Body of pancreas (tissue), 4 donors: ENCODE measurements at regions not wholly inside any gene's neighbourhood (a gene's known extent, or its start where the extent isn't known, plus 50 kb on each side); places are given as distances from the start of the nearest gene placed in this dataset.

Experiments used
- POLR2A ChIP-seq, 3 donors: fragments of 450-650 bp; IDR thresholded peaks; one replicate each; pipeline ENCODE4 v1.6.1; 2016; ENCODE audit warnings: antibody characterized with exemption in 3 of 3, mild to moderate bottlenecking in 2 of 3
- TF ChIP-seq, protein P1 (sequence below), 7 experiments: fragments of 450-650 bp in 4 of 7; fragments of 200-600 bp in 3 of 7; sonication (generic) in 3 of 7; IDR thresholded peaks; one replicate each; pipeline ENCODE4 v1.5.1; 2016 to 2019; ENCODE audit warnings: antibody characterized with exemption in 7 of 7

DNA sequence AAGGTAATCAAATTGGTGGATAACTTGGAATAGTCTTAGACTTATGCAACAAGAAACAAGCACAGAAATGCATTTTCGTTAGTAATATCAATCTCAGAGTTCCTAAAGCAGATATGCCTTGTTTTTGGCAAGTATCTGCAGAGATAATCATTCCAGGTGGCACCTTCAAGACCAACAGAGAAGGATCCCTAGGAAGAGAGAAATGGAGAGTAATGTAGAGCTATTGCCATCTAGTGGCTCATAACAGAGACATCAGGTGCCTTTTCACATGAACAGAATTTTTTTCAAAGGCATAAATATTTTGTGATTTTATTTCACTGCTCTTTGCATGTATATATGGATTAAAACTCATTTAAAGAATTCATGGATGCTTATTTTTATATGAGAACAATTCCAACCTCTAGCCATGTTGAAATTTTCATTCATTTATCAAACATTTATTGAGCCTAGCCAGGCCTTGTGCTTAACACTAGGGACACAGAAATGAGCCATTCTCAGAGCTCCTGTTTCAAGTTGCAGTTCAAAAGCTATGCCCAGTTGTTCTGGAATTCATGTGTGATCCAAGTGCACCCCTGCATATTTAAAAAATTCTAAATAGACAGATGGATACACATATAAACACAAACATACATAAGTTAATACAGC is 117.5 kb upstream of the OR13F1 start:
- TF ChIP-seq, protein P1, sequence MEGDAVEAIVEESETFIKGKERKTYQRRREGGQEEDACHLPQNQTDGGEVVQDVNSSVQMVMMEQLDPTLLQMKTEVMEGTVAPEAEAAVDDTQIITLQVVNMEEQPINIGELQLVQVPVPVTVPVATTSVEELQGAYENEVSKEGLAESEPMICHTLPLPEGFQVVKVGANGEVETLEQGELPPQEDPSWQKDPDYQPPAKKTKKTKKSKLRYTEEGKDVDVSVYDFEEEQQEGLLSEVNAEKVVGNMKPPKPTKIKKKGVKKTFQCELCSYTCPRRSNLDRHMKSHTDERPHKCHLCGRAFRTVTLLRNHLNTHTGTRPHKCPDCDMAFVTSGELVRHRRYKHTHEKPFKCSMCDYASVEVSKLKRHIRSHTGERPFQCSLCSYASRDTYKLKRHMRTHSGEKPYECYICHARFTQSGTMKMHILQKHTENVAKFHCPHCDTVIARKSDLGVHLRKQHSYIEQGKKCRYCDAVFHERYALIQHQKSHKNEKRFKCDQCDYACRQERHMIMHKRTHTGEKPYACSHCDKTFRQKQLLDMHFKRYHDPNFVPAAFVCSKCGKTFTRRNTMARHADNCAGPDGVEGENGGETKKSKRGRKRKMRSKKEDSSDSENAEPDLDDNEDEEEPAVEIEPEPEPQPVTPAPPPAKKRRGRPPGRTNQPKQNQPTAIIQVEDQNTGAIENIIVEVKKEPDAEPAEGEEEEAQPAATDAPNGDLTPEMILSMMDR (IDR thresholded peaks at IDR 0.05): peak; percentile 38 to 87 (median 80)
- no peak for TF ChIP-seq POLR2A (IDR thresholded peaks at IDR 0.05)
